ENCODE measurements at regions not wholly inside any gene's neighbourhood (a gene's known extent, or its start where the extent isn't known, plus 50 kb on each side); places are given as distances from the start of the nearest gene placed in this dataset.

DNA sequence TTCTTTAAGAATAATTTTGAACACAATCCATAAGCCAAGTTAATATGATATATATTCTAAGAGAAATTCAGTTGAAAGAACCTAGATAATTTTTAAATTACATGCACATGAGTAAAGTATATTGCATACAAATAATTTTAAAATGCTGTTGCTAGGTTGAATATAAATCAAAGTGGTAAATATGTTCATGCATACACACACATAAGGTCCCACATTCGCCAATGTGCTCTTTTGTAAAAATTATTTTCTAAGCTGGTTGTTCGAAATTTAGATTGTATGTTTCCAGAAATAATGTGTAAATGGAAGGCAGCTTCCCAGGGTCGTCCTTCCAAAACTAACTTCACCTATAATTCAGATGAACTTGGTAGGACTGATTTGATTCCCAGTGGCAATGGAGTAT, 173.7 kb upstream of the CCDC196 start:
- 84 to 92% methylated on average over 3 of the region's 3 CpGs for WGBS, 2 donors
- Histone ChIP-seq H3K4me1 (no peaks in the 10 kb centered on the region), H3K27ac (no peak overlapping the region), H3K4me3 (no peak overlapping the region), H3K27me3 (no peaks in the 10 kb centered on the region), H3K9me3 (no peaks in the 10 kb centered on the region), H3K36me3 (ENCODE audit: low read depth, missing control alignments) (no peaks in the 10 kb centered on the region)
- intact Hi-C loops (cut with DNase I; ENCODE audit: low total_unique reads): no loop called here
- no peak for DNase-seq
- TF ChIP-seq, protein P1, sequence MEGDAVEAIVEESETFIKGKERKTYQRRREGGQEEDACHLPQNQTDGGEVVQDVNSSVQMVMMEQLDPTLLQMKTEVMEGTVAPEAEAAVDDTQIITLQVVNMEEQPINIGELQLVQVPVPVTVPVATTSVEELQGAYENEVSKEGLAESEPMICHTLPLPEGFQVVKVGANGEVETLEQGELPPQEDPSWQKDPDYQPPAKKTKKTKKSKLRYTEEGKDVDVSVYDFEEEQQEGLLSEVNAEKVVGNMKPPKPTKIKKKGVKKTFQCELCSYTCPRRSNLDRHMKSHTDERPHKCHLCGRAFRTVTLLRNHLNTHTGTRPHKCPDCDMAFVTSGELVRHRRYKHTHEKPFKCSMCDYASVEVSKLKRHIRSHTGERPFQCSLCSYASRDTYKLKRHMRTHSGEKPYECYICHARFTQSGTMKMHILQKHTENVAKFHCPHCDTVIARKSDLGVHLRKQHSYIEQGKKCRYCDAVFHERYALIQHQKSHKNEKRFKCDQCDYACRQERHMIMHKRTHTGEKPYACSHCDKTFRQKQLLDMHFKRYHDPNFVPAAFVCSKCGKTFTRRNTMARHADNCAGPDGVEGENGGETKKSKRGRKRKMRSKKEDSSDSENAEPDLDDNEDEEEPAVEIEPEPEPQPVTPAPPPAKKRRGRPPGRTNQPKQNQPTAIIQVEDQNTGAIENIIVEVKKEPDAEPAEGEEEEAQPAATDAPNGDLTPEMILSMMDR (IDR thresholded peaks at IDR 0.05): no peak

DNA sequence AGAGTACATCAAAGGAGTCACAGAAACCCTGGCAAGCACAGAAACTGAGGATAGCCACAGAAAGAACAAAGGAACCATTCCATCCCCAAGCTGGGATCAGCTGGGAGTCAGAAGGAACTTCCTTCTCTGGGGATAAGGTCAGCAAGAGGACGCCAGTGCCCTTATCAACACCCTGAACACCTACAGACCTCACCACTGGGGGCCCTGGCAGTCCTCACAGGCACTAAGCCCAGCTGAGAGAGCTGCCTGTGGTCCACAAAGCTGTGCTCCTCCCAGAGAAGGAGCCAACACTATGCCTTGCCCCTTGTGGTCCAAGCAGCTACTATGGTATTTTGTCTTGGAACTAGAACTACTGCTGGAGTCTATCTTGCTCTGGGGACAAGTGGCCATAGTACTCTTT, 171.1 kb upstream of the CCDC196 start:
- DNase-seq: no peak
- Histone ChIP-seq H3K27ac (no peak overlapping the region), H3K4me3 (no peak overlapping the region), H3K9me3 (no peaks in the 10 kb centered on the region), H3K4me1 (no peaks in the 10 kb centered on the region), H3K27me3 (no peaks in the 10 kb centered on the region), H3K36me3 (ENCODE audit: low read depth, missing control alignments) (no peaks in the 10 kb centered on the region)
- intact Hi-C loops (cut with DNase I; ENCODE audit: low total_unique reads): no loop called here
- WGBS, 2 donors: 47 to 53% methylated on average over 1 of the region's 1 CpG
- TF ChIP-seq, protein P1 (IDR thresholded peaks at IDR 0.05): no peak
- no peak for TF ChIP-seq POLR2A (IDR thresholded peaks at IDR 0.05)

DNA sequence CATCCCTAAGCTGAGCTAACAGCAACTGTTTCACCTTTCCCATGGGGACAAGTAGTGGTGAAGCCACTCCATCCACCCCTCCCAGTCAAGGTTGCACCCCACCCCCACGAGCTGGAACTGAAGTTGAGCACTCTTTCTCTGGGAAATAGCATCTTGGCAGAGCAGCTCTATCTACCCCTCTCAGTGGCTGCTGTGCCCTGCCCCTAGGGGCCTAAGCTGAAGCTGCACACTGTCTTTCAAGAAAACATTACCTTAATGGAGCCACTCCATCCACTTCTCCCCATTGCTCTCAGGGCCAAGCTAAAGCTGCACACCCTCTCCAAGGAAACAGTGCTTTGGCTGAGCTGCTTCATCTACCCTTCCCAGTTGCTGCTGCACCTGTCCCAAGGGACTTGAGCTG, 170.6 kb upstream of the CCDC196 start:
- DNase-seq: no peak
- Histone ChIP-seq H3K27ac (no peak overlapping the region), H3K4me1 (no peaks in the 10 kb centered on the region), H3K36me3 (ENCODE audit: low read depth, missing control alignments) (no peaks in the 10 kb centered on the region), H3K27me3 (no peaks in the 10 kb centered on the region), H3K9me3 (no peaks in the 10 kb centered on the region), H3K4me3 (no peak overlapping the region)
- TF ChIP-seq POLR2A (IDR thresholded peaks at IDR 0.05): no peak
- TF ChIP-seq, protein P1 (IDR thresholded peaks at IDR 0.05): no peak
- intact Hi-C loops (cut with DNase I; ENCODE audit: low total_unique reads): no loop called here
- WGBS, 2 donors: 57 to 73% methylated on average over 1 of the region's 1 CpG

DNA sequence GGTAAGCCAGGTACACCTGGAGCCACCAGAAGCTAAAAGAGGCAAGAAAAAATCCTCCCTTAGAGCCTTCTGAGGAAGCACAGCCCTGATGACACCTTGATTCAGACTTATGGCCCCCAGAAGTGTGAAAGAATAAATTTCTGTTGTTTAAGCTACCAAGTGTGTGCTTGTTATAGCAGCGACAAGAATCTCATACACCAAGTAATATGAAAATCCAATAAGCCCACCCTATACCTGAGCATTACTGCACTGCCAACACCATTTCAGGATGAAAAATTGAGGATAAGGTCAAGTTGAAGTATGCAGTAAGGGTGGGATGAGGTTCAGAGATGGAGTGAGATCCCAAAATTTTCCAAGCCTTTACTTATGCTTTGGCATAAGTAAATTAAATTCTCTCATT, 163.6 kb upstream of the CCDC196 start:
- no peak for TF ChIP-seq POLR2A (IDR thresholded peaks at IDR 0.05)
- TF ChIP-seq, protein P1 (IDR thresholded peaks at IDR 0.05): no peak
- Histone ChIP-seq H3K27ac (no peak overlapping the region), H3K4me1 (no peaks in the 10 kb centered on the region), H3K9me3 (no peaks in the 10 kb centered on the region), H3K4me3 (no peak overlapping the region), H3K27me3 (no peaks in the 10 kb centered on the region), H3K36me3 (ENCODE audit: low read depth, missing control alignments) (no peaks in the 10 kb centered on the region)
- 93 to 100% methylated on average over 1 of the region's 1 CpG for WGBS, 2 donors
- intact Hi-C loops (cut with DNase I; ENCODE audit: low total_unique reads): no loop called here
- DNase-seq: no peak

DNA sequence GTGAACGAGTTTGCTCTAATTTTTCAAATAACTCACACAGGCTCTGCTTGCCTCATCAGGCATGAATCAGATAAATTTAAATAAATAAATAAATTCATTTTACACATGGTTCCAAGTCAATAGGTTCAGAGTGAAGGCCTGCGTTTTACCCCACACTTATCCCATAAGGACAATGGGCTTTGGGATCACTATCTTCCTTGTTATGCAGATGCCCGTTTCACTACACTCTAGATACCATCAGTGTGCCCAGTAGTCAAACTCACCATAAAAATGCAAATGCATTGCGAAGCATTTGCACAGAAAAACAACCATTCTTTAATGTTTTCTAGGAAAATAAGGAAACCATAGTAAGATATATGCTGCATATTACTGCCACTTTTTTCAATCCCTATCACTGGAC, 155.9 kb upstream of the CCDC196 start:
- WGBS, 2 donors: 88 to 89% methylated on average over 4 of the region's 4 CpGs
- intact Hi-C loops (cut with DNase I; ENCODE audit: low total_unique reads): no loop called here
- no peaks in the 10 kb centered on the region for H3K9me3 ChIP-seq
- no peak overlapping the region for H3K4me3 ChIP-seq
- DNase-seq: no peak
- no peak for TF ChIP-seq POLR2A (IDR thresholded peaks at IDR 0.05)
- TF ChIP-seq, protein P1 (IDR thresholded peaks at IDR 0.05): no peak
- H3K36me3 ChIP-seq (ENCODE audit: low read depth, missing control alignments): no peaks in the 10 kb centered on the region
- no peaks in the 10 kb centered on the region for H3K27me3 ChIP-seq
- H3K4me1 ChIP-seq: no peaks in the 10 kb centered on the region
- H3K27ac ChIP-seq: no peak overlapping the region
